ENCODE measurements at regions not wholly inside any gene's neighbourhood (a gene's known extent, or its start where the extent isn't known, plus 50 kb on each side); places are given as distances from the start of the nearest gene placed in this dataset.

- TF ChIP-seq, protein P1, sequence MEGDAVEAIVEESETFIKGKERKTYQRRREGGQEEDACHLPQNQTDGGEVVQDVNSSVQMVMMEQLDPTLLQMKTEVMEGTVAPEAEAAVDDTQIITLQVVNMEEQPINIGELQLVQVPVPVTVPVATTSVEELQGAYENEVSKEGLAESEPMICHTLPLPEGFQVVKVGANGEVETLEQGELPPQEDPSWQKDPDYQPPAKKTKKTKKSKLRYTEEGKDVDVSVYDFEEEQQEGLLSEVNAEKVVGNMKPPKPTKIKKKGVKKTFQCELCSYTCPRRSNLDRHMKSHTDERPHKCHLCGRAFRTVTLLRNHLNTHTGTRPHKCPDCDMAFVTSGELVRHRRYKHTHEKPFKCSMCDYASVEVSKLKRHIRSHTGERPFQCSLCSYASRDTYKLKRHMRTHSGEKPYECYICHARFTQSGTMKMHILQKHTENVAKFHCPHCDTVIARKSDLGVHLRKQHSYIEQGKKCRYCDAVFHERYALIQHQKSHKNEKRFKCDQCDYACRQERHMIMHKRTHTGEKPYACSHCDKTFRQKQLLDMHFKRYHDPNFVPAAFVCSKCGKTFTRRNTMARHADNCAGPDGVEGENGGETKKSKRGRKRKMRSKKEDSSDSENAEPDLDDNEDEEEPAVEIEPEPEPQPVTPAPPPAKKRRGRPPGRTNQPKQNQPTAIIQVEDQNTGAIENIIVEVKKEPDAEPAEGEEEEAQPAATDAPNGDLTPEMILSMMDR (IDR thresholded peaks at IDR 0.05; ENCODE audit: low read length), result no peak
- TF ChIP-seq EZH2 (IDR thresholded peaks at IDR 0.05; ENCODE audit: borderline replicate concordance, low read length), result no peak
Observed at GRCh38 chr15:67976506-67977073, 77.5 kb upstream of the PIAS1 start.
